Parathyroid adenoma (tissue), 2 donors: ENCODE measurements at regions not wholly inside any gene's neighbourhood (a gene's known extent, or its start where the extent isn't known, plus 50 kb on each side); places are given as distances from the start of the nearest gene placed in this dataset.

Source experiments
- H2AFZ ChIP-seq: fragments of 300-600 bp; sonication (generic); one replicate; pipeline ENCODE4 v1.7.0; 2017; ENCODE audit warnings: antibody characterized with exemption, mild to moderate bottlenecking
- H3K27ac ChIP-seq: fragments of 300-600 bp; sonication (generic); one replicate; pipeline ENCODE4 v1.7.0; 2017
- H3K27me3 ChIP-seq: fragments of 300-600 bp; sonication (generic); one replicate; pipeline ENCODE4 v1.7.0; 2017; ENCODE audit warnings: low read length; ENCODE audit not compliant: control insufficient read depth, insufficient read depth
- H3K36me3 ChIP-seq: fragments of 300-600 bp; sonication (generic); one replicate; pipeline ENCODE4 v1.7.0; 2017; ENCODE audit warnings: low read length; ENCODE audit not compliant: control insufficient read depth, insufficient read depth
- H3K4me1 ChIP-seq: fragments of 300-600 bp; sonication (generic); one replicate; pipeline ENCODE4 v1.7.0; 2017; ENCODE audit warnings: control low read depth
- H3K4me2 ChIP-seq: fragments of 300-600 bp; sonication (generic); one replicate; pipeline ENCODE4 v1.7.0; 2017; ENCODE audit warnings: low read length
- H3K4me3 ChIP-seq: fragments of 300-600 bp; sonication (generic); one replicate; pipeline ENCODE4 v1.7.0; 2017; ENCODE audit warnings: low read depth, low read length
- H3K79me2 ChIP-seq: fragments of 300-600 bp; sonication (generic); one replicate; pipeline ENCODE4 v1.7.0; 2017; ENCODE audit warnings: control low read depth
- H3K9ac ChIP-seq: fragments of 300-600 bp; sonication (generic); one replicate; pipeline ENCODE4 v1.7.0; 2017; ENCODE audit warnings: mild to moderate bottlenecking
- H3K9me3 ChIP-seq: fragments of 300-600 bp; sonication (generic); one replicate; pipeline ENCODE4 v1.7.0; 2017; ENCODE audit warnings: low read length; ENCODE audit not compliant: control insufficient read depth
- CTCF ChIP-seq: fragments of 300-600 bp; sonication (generic); IDR thresholded peaks from one replicate; pipeline ENCODE4 v1.7.0; 2017; ENCODE audit warnings: antibody characterized with exemption, mild to moderate bottlenecking
- donor health status: primary hyperparathyroidism.

GRCh38 chr6:91137286-91137685 is 550.4 kb upstream of the MAP3K7 start:
- no peak overlapping the region for H3K27ac ChIP-seq
- no peak for TF ChIP-seq CTCF
- no peaks in the 10 kb centered on the region for H3K79me2 ChIP-seq
- H2AFZ ChIP-seq = no peak overlapping the region
- H3K27me3 ChIP-seq = no peaks in the 10 kb centered on the region
- H3K4me1 ChIP-seq = no peaks in the 10 kb centered on the region
- no peak overlapping the region for H3K4me2 ChIP-seq
- no peak overlapping the region for H3K9ac ChIP-seq
- H3K9me3 ChIP-seq = no peaks in the 10 kb centered on the region
- no peak overlapping the region for H3K4me3 ChIP-seq
- H3K36me3 ChIP-seq = no peaks in the 10 kb centered on the region

- no peaks in the 10 kb centered on the region for H3K27me3 ChIP-seq
- no peak overlapping the region for H3K4me2 ChIP-seq
- no peaks in the 10 kb centered on the region for H3K9me3 ChIP-seq
- H3K36me3 ChIP-seq = no peaks in the 10 kb centered on the region
- H3K27ac ChIP-seq = no peak overlapping the region
- no peaks in the 10 kb centered on the region for H3K4me1 ChIP-seq
- no peaks in the 10 kb centered on the region for H3K79me2 ChIP-seq
- H3K9ac ChIP-seq = no peak overlapping the region
- no peak overlapping the region for H2AFZ ChIP-seq
- no peak for TF ChIP-seq CTCF
- H3K4me3 ChIP-seq = no peak overlapping the region
These were observed 548.7 kb upstream of the MAP3K7 start for GRCh38 chr6:91135406-91136103.

GRCh38 chr6:91132461-91132860 is 545.6 kb upstream of the MAP3K7 start:
- no peaks in the 10 kb centered on the region for H3K79me2 ChIP-seq
- H3K27me3 ChIP-seq = no peaks in the 10 kb centered on the region
- TF ChIP-seq CTCF = no peak
- no peak overlapping the region for H3K4me3 ChIP-seq
- no peak overlapping the region for H3K4me2 ChIP-seq
- no peak overlapping the region for H3K9ac ChIP-seq
- H2AFZ ChIP-seq = no peak overlapping the region
- H3K4me1 ChIP-seq = no peaks in the 10 kb centered on the region
- H3K9me3 ChIP-seq = no peaks in the 10 kb centered on the region
- H3K36me3 ChIP-seq = no peaks in the 10 kb centered on the region
- no peak overlapping the region for H3K27ac ChIP-seq

GRCh38 chr6:91130126-91130525 is 543.3 kb upstream of the MAP3K7 start:
- Histone ChIP-seq H3K27ac (no peak overlapping the region), H3K9me3 (no peaks in the 10 kb centered on the region), H3K27me3 (no peaks in the 10 kb centered on the region), H3K79me2 (no peaks in the 10 kb centered on the region), H3K4me3 (no peak overlapping the region), H3K4me2 (no peak overlapping the region), H3K9ac (no peak overlapping the region), H3K4me1 (no peaks in the 10 kb centered on the region), H3K36me3 (no peaks in the 10 kb centered on the region), H2AFZ (no peak overlapping the region)
- no peak for TF ChIP-seq CTCF

GRCh38 chr6:91127752-91128151 is 540.9 kb upstream of the MAP3K7 start:
- no peaks in the 10 kb centered on the region for H3K36me3 ChIP-seq
- no peak overlapping the region for H2AFZ ChIP-seq
- H3K27me3 ChIP-seq = no peaks in the 10 kb centered on the region
- H3K79me2 ChIP-seq = no peaks in the 10 kb centered on the region
- TF ChIP-seq CTCF = no peak
- no peak overlapping the region for H3K4me2 ChIP-seq
- H3K9ac ChIP-seq = no peak overlapping the region
- no peak overlapping the region for H3K27ac ChIP-seq
- no peaks in the 10 kb centered on the region for H3K9me3 ChIP-seq
- no peaks in the 10 kb centered on the region for H3K4me1 ChIP-seq
- no peak overlapping the region for H3K4me3 ChIP-seq
